Liver (tissue), 8 donors: ENCODE measurements at regions not wholly inside any gene's neighbourhood (a gene's known extent, or its start where the extent isn't known, plus 50 kb on each side); places are given as distances from the start of the nearest gene placed in this dataset.

Source experiments
- DNase-seq: peaks from one replicate; pipeline ENCODE4 v3.0.0-alpha.2; 2017; ENCODE audit warnings: low spot score
- H3K27ac ChIP-seq, 2 donors: one replicate each; pipeline ENCODE4 v1.7.0; 2013; ENCODE audit warnings: inconsistent platforms in 2 of 2, low read length in 2 of 2, control low read depth in 1 of 2, low read depth in 1 of 2, mild to moderate bottlenecking in 1 of 2
- H3K27me3 ChIP-seq, 4 donors: one replicate each; pipeline versions ENCODE4 v1.6.1 to v1.7.0; 2013; ENCODE audit warnings: low read length in 3 of 4, inconsistent platforms in 1 of 4, mild to moderate bottlenecking in 1 of 4, moderate library complexity in 1 of 4; ENCODE audit not compliant: control insufficient read depth in 4 of 4, insufficient read depth in 4 of 4
- H3K36me3 ChIP-seq, 4 donors: one replicate each; pipeline versions ENCODE4 v1.6.1 to v1.7.0; 2013; ENCODE audit warnings: low read length in 3 of 4, mild to moderate bottlenecking in 3 of 4, low read depth in 1 of 4, moderate library complexity in 1 of 4; ENCODE audit not compliant: control insufficient read depth in 4 of 4, insufficient read depth in 3 of 4
- H3K4me1 ChIP-seq, 4 donors: one replicate each; pipeline versions ENCODE4 v1.6.1 to v1.7.0; 2013; ENCODE audit warnings: low read length in 3 of 4, mild to moderate bottlenecking in 3 of 4, moderate library complexity in 1 of 4; ENCODE audit not compliant: control insufficient read depth in 4 of 4, insufficient read depth in 4 of 4
- H3K4me3 ChIP-seq, 3 donors: one replicate each; pipeline versions ENCODE4 v1.6.1 to v1.7.0; 2013; ENCODE audit warnings: low read length in 3 of 3, control low read depth in 1 of 3, low read depth in 1 of 3, mild to moderate bottlenecking in 1 of 3
- H3K9ac ChIP-seq, 2 donors: one replicate each; pipeline ENCODE4 v1.7.0; 2013; ENCODE audit warnings: low read length in 2 of 2, mild to moderate bottlenecking in 2 of 2, moderate library complexity in 2 of 2, control low read depth in 1 of 2, low read depth in 1 of 2
- H3K9me3 ChIP-seq, 4 donors: one replicate each; pipeline versions ENCODE4 v1.6.1 to v1.7.0; 2013; ENCODE audit warnings: low read length in 3 of 4; ENCODE audit not compliant: control insufficient read depth in 4 of 4
- ATF3 ChIP-seq: IDR thresholded peaks from 2 replicates; pipeline ENCODE4 v1.6.1; 2016; ENCODE audit warnings: antibody characterized with exemption
- CTCF ChIP-seq: fragments of 150-350 bp; IDR thresholded peaks from 2 replicates; pipeline ENCODE4 v1.5.1; 2017; ENCODE audit warnings: improper control_type of control experiment, low read depth, low read length; ENCODE audit not compliant: missing input control
- EGR1 ChIP-seq, 2 donors: IDR thresholded peaks; 2 replicates each; pipeline ENCODE4 v1.6.1; 2016 to 2018; ENCODE audit warnings: antibody characterized with exemption in 2 of 2, low read depth in 2 of 2
- FOXA1 ChIP-seq: IDR thresholded peaks from 2 replicates; pipeline ENCODE4 v1.6.1; 2016; ENCODE audit warnings: antibody characterized with exemption
- FOXA2 ChIP-seq: IDR thresholded peaks from 2 replicates; pipeline ENCODE4 v1.6.1; 2016; ENCODE audit warnings: antibody characterized with exemption
- GABPA ChIP-seq, 2 donors: IDR thresholded peaks in 1 of 2; conservative IDR thresholded peaks in 1 of 2; 2 replicates each; pipeline ENCODE4 v1.6.1; 2016; ENCODE audit warnings: antibody characterized with exemption in 2 of 2, mild to moderate bottlenecking in 1 of 2, moderate library complexity in 1 of 2
- HNF4A ChIP-seq, 2 donors: conservative IDR thresholded peaks; 2 replicates each; pipeline ENCODE4 v1.6.1; 2016; ENCODE audit warnings: antibody characterized with exemption in 2 of 2, mild to moderate bottlenecking in 2 of 2
- HNF4G ChIP-seq: IDR thresholded peaks from 2 replicates; pipeline ENCODE4 v1.6.1; 2016; ENCODE audit warnings: antibody characterized with exemption
- JUND ChIP-seq, 2 donors: IDR thresholded peaks; 2 replicates each; pipeline ENCODE4 v1.6.1; 2016; ENCODE audit warnings: antibody characterized with exemption in 2 of 2
- NR2F2 ChIP-seq: IDR thresholded peaks from 2 replicates; pipeline ENCODE4 v1.6.1; 2016; ENCODE audit warnings: antibody characterized with exemption
- RAD21 ChIP-seq, 2 donors: IDR thresholded peaks; 2 replicates each; pipeline ENCODE4 v1.6.1; 2016; ENCODE audit warnings: antibody characterized with exemption in 2 of 2, mild to moderate bottlenecking in 2 of 2
- RXRA ChIP-seq, 2 donors: IDR thresholded peaks; 2 replicates each; pipeline ENCODE4 v1.6.1; 2017 to 2018; ENCODE audit warnings: antibody characterized with exemption in 2 of 2, mild to moderate bottlenecking in 1 of 2
- SP1 ChIP-seq: IDR thresholded peaks from 2 replicates; pipeline ENCODE4 v1.6.1; 2018; ENCODE audit warnings: antibody characterized with exemption, mild to moderate bottlenecking
- TAF1 ChIP-seq: conservative IDR thresholded peaks from 2 replicates; pipeline ENCODE4 v1.6.1; 2016; ENCODE audit warnings: antibody characterized with exemption, mild to moderate bottlenecking
- YY1 ChIP-seq: IDR thresholded peaks from 2 replicates; pipeline ENCODE4 v1.6.1; 2016; ENCODE audit warnings: antibody characterized with exemption, mild to moderate bottlenecking
- ZBTB33 ChIP-seq: IDR thresholded peaks from 2 replicates; pipeline ENCODE4 v1.6.1; 2016; ENCODE audit warnings: antibody characterized with exemption
- WGBS: extraction: QIAGEN DNeasy Blood & Tissue Kit; methylation state at CpG from one replicate; pipeline ENCODE4 v1.1.7; 2013; 5-methylcytosine and 5-hydroxymethylcytosine counted together
- TF ChIP-seq, protein P1 (sequence below): IDR thresholded peaks from 2 replicates; pipeline ENCODE4 v1.6.1; 2016; ENCODE audit warnings: antibody characterized with exemption
- TF ChIP-seq, protein P2 (sequence below): IDR thresholded peaks from 2 replicates; pipeline ENCODE4 v1.6.1; 2016; ENCODE audit warnings: antibody characterized with exemption, mild to moderate bottlenecking
- donor health status: healthy.
- donor health status: healthy.
- donor health status: healthy.
- donor health status: healthy.
- donor health status: healthy.

DNA sequence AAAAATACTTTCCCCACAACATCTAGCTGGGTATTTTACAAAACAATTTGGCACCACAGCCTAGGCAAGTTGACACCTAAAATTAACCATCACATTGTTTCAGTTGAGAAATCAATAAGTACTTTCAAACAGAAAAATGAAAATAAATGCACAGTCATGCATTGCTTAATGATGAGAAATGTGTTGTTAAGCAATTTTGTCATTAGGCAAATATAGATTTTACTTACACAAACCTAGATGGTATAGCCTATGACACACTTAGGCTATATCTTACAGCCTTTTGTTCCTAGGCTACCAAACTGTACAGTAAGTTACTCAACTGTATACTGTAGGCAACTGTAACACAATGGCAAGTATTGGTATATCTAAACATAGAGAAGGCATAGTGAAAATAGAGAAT lies 608.6 kb upstream of the BCHE start:
- DNase-seq = no peak
- no peak overlapping the region for H3K9ac ChIP-seq
- TF ChIP-seq FOXA1 = no peak
- TF ChIP-seq FOXA2 = no peak
- TF ChIP-seq RXRA (IDR thresholded peaks at IDR 0.05) = no peak
- no peak for TF ChIP-seq EGR1 (IDR thresholded peaks at IDR 0.05; ENCODE audit: low read depth in 2 of 2)
- TF ChIP-seq SP1 = no peak
- TF ChIP-seq ATF3 = no peak
- TF ChIP-seq HNF4G = no peak
- no peak for TF ChIP-seq YY1
- no peak for TF ChIP-seq NR2F2
- no peak for TF ChIP-seq GABPA (IDR thresholded peaks at IDR 0.05 in 1 of 2, conservative IDR thresholded peaks at IDR 0.05 in 1 of 2)
- no peak for TF ChIP-seq RAD21 (IDR thresholded peaks at IDR 0.05)
- TF ChIP-seq, protein P1, sequence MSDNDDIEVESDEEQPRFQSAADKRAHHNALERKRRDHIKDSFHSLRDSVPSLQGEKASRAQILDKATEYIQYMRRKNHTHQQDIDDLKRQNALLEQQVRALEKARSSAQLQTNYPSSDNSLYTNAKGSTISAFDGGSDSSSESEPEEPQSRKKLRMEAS = no peak
- no peak for TF ChIP-seq TAF1
- TF ChIP-seq CTCF = no peak
- no peak for TF ChIP-seq ZBTB33
- TF ChIP-seq, protein P2, sequence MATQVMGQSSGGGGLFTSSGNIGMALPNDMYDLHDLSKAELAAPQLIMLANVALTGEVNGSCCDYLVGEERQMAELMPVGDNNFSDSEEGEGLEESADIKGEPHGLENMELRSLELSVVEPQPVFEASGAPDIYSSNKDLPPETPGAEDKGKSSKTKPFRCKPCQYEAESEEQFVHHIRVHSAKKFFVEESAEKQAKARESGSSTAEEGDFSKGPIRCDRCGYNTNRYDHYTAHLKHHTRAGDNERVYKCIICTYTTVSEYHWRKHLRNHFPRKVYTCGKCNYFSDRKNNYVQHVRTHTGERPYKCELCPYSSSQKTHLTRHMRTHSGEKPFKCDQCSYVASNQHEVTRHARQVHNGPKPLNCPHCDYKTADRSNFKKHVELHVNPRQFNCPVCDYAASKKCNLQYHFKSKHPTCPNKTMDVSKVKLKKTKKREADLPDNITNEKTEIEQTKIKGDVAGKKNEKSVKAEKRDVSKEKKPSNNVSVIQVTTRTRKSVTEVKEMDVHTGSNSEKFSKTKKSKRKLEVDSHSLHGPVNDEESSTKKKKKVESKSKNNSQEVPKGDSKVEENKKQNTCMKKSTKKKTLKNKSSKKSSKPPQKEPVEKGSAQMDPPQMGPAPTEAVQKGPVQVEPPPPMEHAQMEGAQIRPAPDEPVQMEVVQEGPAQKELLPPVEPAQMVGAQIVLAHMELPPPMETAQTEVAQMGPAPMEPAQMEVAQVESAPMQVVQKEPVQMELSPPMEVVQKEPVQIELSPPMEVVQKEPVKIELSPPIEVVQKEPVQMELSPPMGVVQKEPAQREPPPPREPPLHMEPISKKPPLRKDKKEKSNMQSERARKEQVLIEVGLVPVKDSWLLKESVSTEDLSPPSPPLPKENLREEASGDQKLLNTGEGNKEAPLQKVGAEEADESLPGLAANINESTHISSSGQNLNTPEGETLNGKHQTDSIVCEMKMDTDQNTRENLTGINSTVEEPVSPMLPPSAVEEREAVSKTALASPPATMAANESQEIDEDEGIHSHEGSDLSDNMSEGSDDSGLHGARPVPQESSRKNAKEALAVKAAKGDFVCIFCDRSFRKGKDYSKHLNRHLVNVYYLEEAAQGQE = no peak
- TF ChIP-seq JUND (IDR thresholded peaks at IDR 0.05) = no peak
- no peak for TF ChIP-seq HNF4A (conservative IDR thresholded peaks at IDR 0.05)
- H3K36me3 ChIP-seq = no peaks in the 10 kb centered on the region
- H3K9me3 ChIP-seq = no peaks in the 10 kb centered on the region
- H3K27ac ChIP-seq = no peak overlapping the region
- H3K27me3 ChIP-seq = no peaks in the 10 kb centered on the region
- no peak overlapping the region for H3K4me3 ChIP-seq
- no peaks in the 10 kb centered on the region for H3K4me1 ChIP-seq

DNA sequence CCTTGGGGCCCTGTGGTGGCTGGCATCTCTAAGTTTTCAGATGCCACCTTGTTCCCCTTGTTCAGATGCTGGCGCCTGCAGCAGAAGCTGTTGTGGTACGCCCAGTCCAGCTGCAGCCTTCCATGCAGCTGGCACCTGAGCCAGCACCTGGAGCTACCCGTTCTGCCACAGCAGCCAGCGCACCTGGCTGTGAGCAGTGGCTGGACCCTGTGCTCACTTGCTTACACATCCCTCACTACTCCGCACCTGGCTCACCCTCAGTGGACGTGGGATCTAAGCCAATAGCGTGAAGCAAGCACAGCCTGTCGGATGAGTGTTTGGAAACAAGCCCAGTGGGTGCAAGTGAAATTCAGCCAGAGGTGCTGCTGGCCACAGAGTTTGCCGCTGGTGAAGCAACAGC lies 607.5 kb upstream of the BCHE start:
- Histone ChIP-seq H3K27me3 (no peaks in the 10 kb centered on the region), H3K9me3 (no peaks in the 10 kb centered on the region), H3K9ac (no peak overlapping the region), H3K4me3 (no peak overlapping the region), H3K27ac (no peak overlapping the region), H3K36me3 (no peaks in the 10 kb centered on the region), H3K4me1 (no peaks in the 10 kb centered on the region)
- WGBS = 70% methylated on average over 9 of the region's 9 CpGs
- DNase-seq = no peak
- TF ChIP-seq ZBTB33 = no peak
